OCI-LY1 (cell line): ENCODE measurements at regions not wholly inside any gene's neighbourhood (a gene's known extent, or its start where the extent isn't known, plus 50 kb on each side); places are given as distances from the start of the nearest gene placed in this dataset.

Experiments used
- H2AFZ ChIP-seq: fragments of 200-600 bp; sonication (generic), shearing (Covaris generic); 2 replicates; pipeline ENCODE4 v1.6.0; 2014; ENCODE audit warnings: antibody characterized with exemption, mild to moderate bottlenecking, low read length
- H3F3A ChIP-seq: fragments of 200-600 bp; sonication (generic), shearing (Covaris generic); 2 replicates; pipeline ENCODE4 v1.6.0; 2014; ENCODE audit warnings: mild to moderate bottlenecking, antibody characterized with exemption, low read length, moderate library complexity; ENCODE audit not compliant: insufficient read depth
- H3K27ac ChIP-seq: fragments of 200-600 bp; sonication (generic); 2 replicates; pipeline ENCODE4 v1.5.1; 2014; ENCODE audit warnings: low read length, mixed run types, mild to moderate bottlenecking, low read depth; ENCODE audit not compliant: poor library complexity, severe bottlenecking
- H3K27me3 ChIP-seq: fragments of 200-600 bp; sonication (generic); 2 replicates; pipeline ENCODE4 v1.6.0; 2014; ENCODE audit warnings: antibody characterized with exemption, mild to moderate bottlenecking, low read length, moderate library complexity; ENCODE audit not compliant: insufficient read depth
- H3K36me3 ChIP-seq: fragments of 200-600 bp; sonication (generic); 2 replicates; pipeline ENCODE4 v1.6.1; 2014; ENCODE audit warnings: mild to moderate bottlenecking, antibody characterized with exemption, low read length, moderate library complexity, mixed read lengths; ENCODE audit not compliant: insufficient read depth
- H3K4me1 ChIP-seq: fragments of 200-600 bp; sonication (generic); 2 replicates; pipeline ENCODE4 v1.5.1; 2014; ENCODE audit warnings: mild to moderate bottlenecking, low read length, moderate library complexity; ENCODE audit not compliant: insufficient read depth, severe bottlenecking
- H3K4me2 ChIP-seq: fragments of 200-600 bp; sonication (generic), shearing (Covaris generic); 2 replicates; pipeline ENCODE4 v1.6.1; 2014; ENCODE audit warnings: low read length
- H3K4me3 ChIP-seq: fragments of 200-600 bp; sonication (generic); 2 replicates; pipeline ENCODE4 v1.5.1; 2014; ENCODE audit warnings: low read length, low read depth, mild to moderate bottlenecking, mixed read lengths; ENCODE audit not compliant: poor library complexity, severe bottlenecking
- H3K79me2 ChIP-seq: fragments of 200-600 bp; shearing (Covaris generic); 2 replicates; pipeline ENCODE4 v1.6.1; 2016; ENCODE audit warnings: mixed run types, low read length, mixed read lengths; ENCODE audit not compliant: insufficient read depth
- H3K9ac ChIP-seq: fragments of 200-600 bp; sonication (generic), shearing (Covaris generic); 2 replicates; pipeline ENCODE4 v1.6.1; 2014; ENCODE audit warnings: mild to moderate bottlenecking, low read length, mixed read lengths
- H3K9me2 ChIP-seq: fragments of 200-600 bp; sonication (generic), shearing (Covaris generic); 2 replicates; pipeline ENCODE4 v1.6.1; 2014; ENCODE audit warnings: low read depth, mild to moderate bottlenecking, low read length, mixed read lengths
- H3K9me3 ChIP-seq: fragments of 200-600 bp; shearing (Covaris generic); 2 replicates; pipeline ENCODE4 v1.6.1; 2014; ENCODE audit warnings: low read length, mixed read lengths
- H4K20me1 ChIP-seq: fragments of 200-600 bp; sonication (generic), shearing (Covaris generic); 2 replicates; pipeline ENCODE4 v1.6.0; 2016; ENCODE audit warnings: mild to moderate bottlenecking, low read length; ENCODE audit not compliant: insufficient read depth
- EZH2 ChIP-seq: fragments of 200-600 bp; sonication (generic), shearing (Covaris generic); IDR thresholded peaks from 2 replicates; pipeline ENCODE4 v1.8.0; 2017; ENCODE audit warnings: borderline replicate concordance, mixed run types, mild to moderate bottlenecking, antibody characterized with exemption, low read length, moderate library complexity, mixed read lengths
- TF ChIP-seq, protein P1 (sequence below): fragments of 200-600 bp; sonication (generic), shearing (Covaris generic); IDR thresholded peaks from 2 replicates; pipeline ENCODE4 v1.5.1; 2017; ENCODE audit warnings: mild to moderate bottlenecking, antibody characterized with exemption, low read length, moderate library complexity, mixed read lengths

GRCh38 chr4:73001885-73002284 is 67.6 kb downstream of the COX18 start:
- Histone ChIP-seq H3K4me1 (no peaks in the 10 kb centered on the region), H3F3A (no peaks in the 10 kb centered on the region), H3K9me2 (no peaks in the 10 kb centered on the region)

DNA sequence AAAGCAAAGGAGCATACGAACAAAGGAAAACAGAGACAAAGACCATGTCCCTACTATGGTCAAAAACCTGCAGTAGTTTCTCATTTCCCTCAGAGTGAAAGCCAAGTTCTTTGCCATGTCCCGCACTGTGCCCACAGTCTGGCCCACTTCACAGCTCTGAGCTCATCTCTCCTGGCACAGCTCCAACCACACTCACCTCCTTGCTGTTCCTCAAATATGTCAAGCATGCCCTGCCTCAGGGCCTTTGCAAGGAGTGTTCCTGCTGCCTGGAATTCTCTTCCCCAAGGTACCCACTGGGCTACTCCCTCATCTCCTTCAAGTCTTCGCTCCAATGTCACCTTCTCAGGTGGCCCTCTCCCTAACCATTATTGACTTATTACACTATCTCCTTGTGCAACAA is 72.1 kb downstream of the COX18 start:
- no peak overlapping the region for H3K9ac ChIP-seq
- H3K36me3 ChIP-seq = no peaks in the 10 kb centered on the region
- H3K79me2 ChIP-seq = no peaks in the 10 kb centered on the region
- H2AFZ ChIP-seq = no peak overlapping the region
- no peaks in the 10 kb centered on the region for H4K20me1 ChIP-seq
- no peak overlapping the region for H3K27ac ChIP-seq
- no peaks in the 10 kb centered on the region for H3K9me2 ChIP-seq
- no peaks in the 10 kb centered on the region for H3F3A ChIP-seq
- no peak overlapping the region for H3K4me3 ChIP-seq
- TF ChIP-seq, protein P1, sequence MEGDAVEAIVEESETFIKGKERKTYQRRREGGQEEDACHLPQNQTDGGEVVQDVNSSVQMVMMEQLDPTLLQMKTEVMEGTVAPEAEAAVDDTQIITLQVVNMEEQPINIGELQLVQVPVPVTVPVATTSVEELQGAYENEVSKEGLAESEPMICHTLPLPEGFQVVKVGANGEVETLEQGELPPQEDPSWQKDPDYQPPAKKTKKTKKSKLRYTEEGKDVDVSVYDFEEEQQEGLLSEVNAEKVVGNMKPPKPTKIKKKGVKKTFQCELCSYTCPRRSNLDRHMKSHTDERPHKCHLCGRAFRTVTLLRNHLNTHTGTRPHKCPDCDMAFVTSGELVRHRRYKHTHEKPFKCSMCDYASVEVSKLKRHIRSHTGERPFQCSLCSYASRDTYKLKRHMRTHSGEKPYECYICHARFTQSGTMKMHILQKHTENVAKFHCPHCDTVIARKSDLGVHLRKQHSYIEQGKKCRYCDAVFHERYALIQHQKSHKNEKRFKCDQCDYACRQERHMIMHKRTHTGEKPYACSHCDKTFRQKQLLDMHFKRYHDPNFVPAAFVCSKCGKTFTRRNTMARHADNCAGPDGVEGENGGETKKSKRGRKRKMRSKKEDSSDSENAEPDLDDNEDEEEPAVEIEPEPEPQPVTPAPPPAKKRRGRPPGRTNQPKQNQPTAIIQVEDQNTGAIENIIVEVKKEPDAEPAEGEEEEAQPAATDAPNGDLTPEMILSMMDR = no peak
- no peak for TF ChIP-seq EZH2
- no peaks in the 10 kb centered on the region for H3K4me1 ChIP-seq
- H3K9me3 ChIP-seq = no peaks in the 10 kb centered on the region
- H3K27me3 ChIP-seq = no peaks in the 10 kb centered on the region; the same call in 1 of the 2 replicates
- no peak overlapping the region for H3K4me2 ChIP-seq

More at GRCh38 chr4:73001885-73002284, 67.6 kb downstream of the COX18 start:
- Histone ChIP-seq H2AFZ (no peak overlapping the region), H3K36me3 (no peaks in the 10 kb centered on the region), H3K4me2 (no peak overlapping the region), H4K20me1 (no peaks in the 10 kb centered on the region), H3K27me3 (0 out of 2 replicates have a peak, but pooled peaks cover 4% of the 10 kb centered on the region), H3K4me3 (no peak overlapping the region), H3K9ac (no peak overlapping the region), H3K79me2 (no peaks in the 10 kb centered on the region), H3K27ac (no peak overlapping the region), H3K9me3 (no peaks in the 10 kb centered on the region)
- no peak for TF ChIP-seq EZH2
- TF ChIP-seq, protein P1 = no peak

- Histone ChIP-seq H3K4me3 (no peak overlapping the region), H3F3A (no peaks in the 10 kb centered on the region), H3K9me2 (no peaks in the 10 kb centered on the region), H3K9ac (no peak overlapping the region), H4K20me1 (no peaks in the 10 kb centered on the region), H3K79me2 (no peaks in the 10 kb centered on the region), H3K27me3 (no peaks in the 10 kb centered on the region; the same call in 1 of the 2 replicates), H3K36me3 (no peaks in the 10 kb centered on the region), H3K4me1 (no peaks in the 10 kb centered on the region), H3K9me3 (no peaks in the 10 kb centered on the region), H3K4me2 (no peak overlapping the region), H3K27ac (no peak overlapping the region), H2AFZ (no peak overlapping the region)
- TF ChIP-seq, protein P1 = no peak
- no peak for TF ChIP-seq EZH2
Observed at GRCh38 chr4:72994670-72995069, 74.8 kb downstream of the COX18 start.
